Prostate gland (tissue), 2 donors: ENCODE measurements at regions not wholly inside any gene's neighbourhood (a gene's known extent, or its start where the extent isn't known, plus 50 kb on each side); places are given as distances from the start of the nearest gene placed in this dataset.

Experiments used
- CTCF ChIP-seq, 4 experiments: fragments of 200-600 bp in 2 of 4; fragments of 450-650 bp in 2 of 4; sonication (generic) in 2 of 4; IDR thresholded peaks; 1 replicate in 3 of 4; 2 replicates in 1 of 4; pipeline ENCODE4 v1.5.1; 2016 to 2019; ENCODE audit warnings: antibody characterized with exemption in 4 of 4, mild to moderate bottlenecking in 2 of 4, moderate library complexity in 2 of 4
- POLR2A ChIP-seq: fragments of 450-650 bp; IDR thresholded peaks from one replicate; pipeline ENCODE4 v1.6.1; 2016; ENCODE audit warnings: antibody characterized with exemption, mild to moderate bottlenecking

- TF ChIP-seq CTCF (IDR thresholded peaks at IDR 0.05) (no peak), POLR2A (no peak)
Measured at GRCh38 chr10:78404296-78404695, 370.6 kb downstream of the RPS24 start.
